Naive thymus-derived CD8-positive, alpha-beta T cell (primary cell): ENCODE measurements at regions not wholly inside any gene's neighbourhood (a gene's known extent, or its start where the extent isn't known, plus 50 kb on each side); places are given as distances from the start of the nearest gene placed in this dataset.
"Not testable (repeated sequence)": the region's sequence is repeated elsewhere in the genome, so short reads cannot be mapped to it uniquely, and the experiment has no call there.

Experiments used
- ATAC-seq, 2 donors: fragments of 150-1000 bp; cut with Tn5 transposase in 1 of 2; sonication (Bioruptor Pico), chemical (Tn5 transposase) in 1 of 2; 1 replicate in 1 of 2; 2 replicates in 1 of 2; pipeline ENCODE4 v1.10.0; 2021; ENCODE audit warnings: mild to moderate bottlenecking in 2 of 2, moderate library complexity in 2 of 2
- POLR2A ChIA-PET: fragments of 350-600 bp; sonication (Branson Sonifier 250); formaldehyde crosslinking; loops from one replicate; lab custom pipeline; 2021; ENCODE audit warnings: antibody characterized with exemption; lab: Charles Lee
- DNase-seq, 10 donors: peaks; one replicate each; pipeline versions ENCODE4 v3.0.0 to v3.0.0-alpha.2; 2020 to 2022
- H3K27ac Mint-ChIP-seq, 10 donors: one replicate each; pipeline ENCODE4 v1.8.0; 2020 to 2022; ENCODE audit warnings: mild to moderate bottlenecking in 10 of 10, mixed read lengths in 10 of 10, moderate library complexity in 4 of 10, inconsistent platforms in 1 of 10
- H3K27me3 Mint-ChIP-seq, 5 donors: one replicate each; pipeline ENCODE4 v1.8.0; 2021 to 2022; ENCODE audit warnings: mixed read lengths in 5 of 5
- H3K36me3 Mint-ChIP-seq, 3 donors: one replicate each; pipeline ENCODE4 v1.8.0; 2020 to 2022; ENCODE audit warnings: mixed read lengths in 3 of 3, mild to moderate bottlenecking in 2 of 3, inconsistent platforms in 1 of 3
- H3K4me1 Mint-ChIP-seq, 4 donors: one replicate each; pipeline ENCODE4 v1.8.0; 2021 to 2022; ENCODE audit warnings: mixed read lengths in 4 of 4
- H3K4me3 Mint-ChIP-seq, 10 donors: one replicate each; pipeline ENCODE4 v1.8.0; 2020 to 2022; ENCODE audit warnings: mild to moderate bottlenecking in 10 of 10, mixed read lengths in 10 of 10, moderate library complexity in 6 of 10, inconsistent platforms in 1 of 10
- H3K9me3 Mint-ChIP-seq, 9 donors: one replicate each; pipeline ENCODE4 v1.8.0; 2020 to 2022; ENCODE audit warnings: mixed read lengths in 9 of 9, mild to moderate bottlenecking in 3 of 9, inconsistent platforms in 1 of 9, moderate library complexity in 1 of 9

- Mint-ChIP-seq H3K4me3 (no peak overlapping the region), H3K27ac (no peak overlapping the region), H3K36me3 (no peaks in the 10 kb centered on the region), H3K4me1 (no peaks in the 10 kb centered on the region), H3K9me3 (peaks cover 0 to 5% (median 0%) of the 10 kb centered on the region in 9 donors), H3K27me3 (peaks cover 12 to 51% (median 22%) of the 10 kb centered on the region in 5 donors)
- ATAC-seq (no peak), DNase-seq (no peak)
- POLR2A ChIA-PET, result no interaction called here
These were observed 381.9 kb upstream of the CCL2 start for GRCh38 chr17:33873201-33873617.

- POLR2A ChIA-PET, result no interaction called here
- no peaks in the 10 kb centered on the region for H3K36me3 Mint-ChIP-seq
- no peak overlapping the region for H3K27ac Mint-ChIP-seq
- H3K9me3 Mint-ChIP-seq, result peaks cover 0 to 5% (median 0%) of the 10 kb centered on the region in 9 donors
- no peak overlapping the region for H3K4me3 Mint-ChIP-seq
- DNase-seq, result no peak
- ATAC-seq, result no peak
- no peaks in the 10 kb centered on the region for H3K4me1 Mint-ChIP-seq
- H3K27me3 Mint-ChIP-seq, result peaks cover 13 to 51% (median 27%) of the 10 kb centered on the region in 5 donors
These were observed 380.4 kb upstream of the CCL2 start for GRCh38 chr17:33874617-33875060.

DNA sequence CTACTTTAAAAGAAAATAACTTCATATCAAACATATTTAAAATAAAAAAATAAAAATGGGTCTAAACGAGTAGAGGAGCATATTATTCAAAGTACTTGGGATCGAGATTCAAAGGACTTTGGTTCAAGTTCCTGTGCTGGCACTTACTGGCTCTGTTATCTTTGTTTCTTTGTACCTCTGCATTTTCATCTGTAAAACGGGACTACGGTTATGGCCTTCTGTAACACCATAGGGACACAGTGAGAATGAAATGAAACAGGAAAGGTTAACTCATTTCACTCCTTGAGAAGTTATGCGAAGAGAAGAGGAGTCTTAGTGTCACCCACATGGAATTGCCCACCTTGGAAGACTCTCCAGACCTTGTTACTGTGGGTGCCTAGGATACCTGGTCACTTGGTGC lies 379.1 kb upstream of the CCL2 start:
- Mint-ChIP-seq H3K4me3 (no peak overlapping the region), H3K27ac (no peak overlapping the region), H3K9me3 (peaks cover 0 to 10% (median 2%) of the 10 kb centered on the region in 9 donors), H3K36me3 (no peaks in the 10 kb centered on the region), H3K4me1 (no peaks in the 10 kb centered on the region), H3K27me3 (peaks cover 13 to 48% (median 27%) of the 10 kb centered on the region in 5 donors)
- POLR2A ChIA-PET, result no interaction called here
- DNase-seq (no peak), ATAC-seq (no peak)

DNA sequence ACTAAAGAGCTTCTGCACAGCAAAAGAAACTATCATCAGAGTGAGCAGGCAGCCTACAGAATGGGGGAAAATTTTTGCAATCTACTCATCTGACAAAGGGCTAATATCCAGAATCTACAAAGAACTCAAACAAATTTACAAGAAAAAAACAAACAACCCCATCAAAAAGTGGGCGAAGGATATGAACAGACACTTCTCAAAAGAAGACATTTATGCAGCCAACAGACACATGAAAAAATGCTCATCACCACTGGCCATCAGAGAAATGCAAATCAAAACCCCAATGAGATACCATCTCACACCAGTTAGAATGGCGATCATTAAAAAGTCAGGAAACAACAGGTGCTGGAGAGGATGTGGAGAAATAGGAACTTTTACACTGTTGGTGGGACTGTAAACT lies 372.8 kb upstream of the CCL2 start:
- H3K36me3 Mint-ChIP-seq, POLR2A ChIA-PET, DNase-seq, H3K27ac Mint-ChIP-seq, H3K4me3 Mint-ChIP-seq, H3K4me1 Mint-ChIP-seq, ATAC-seq: not testable (repeated sequence)
- Mint-ChIP-seq H3K9me3 (peaks cover 0 to 12% (median 3%) of the 10 kb centered on the region in 9 donors), H3K27me3 (peaks cover 2 to 28% (median 12%) of the 10 kb centered on the region in 5 donors)

DNA sequence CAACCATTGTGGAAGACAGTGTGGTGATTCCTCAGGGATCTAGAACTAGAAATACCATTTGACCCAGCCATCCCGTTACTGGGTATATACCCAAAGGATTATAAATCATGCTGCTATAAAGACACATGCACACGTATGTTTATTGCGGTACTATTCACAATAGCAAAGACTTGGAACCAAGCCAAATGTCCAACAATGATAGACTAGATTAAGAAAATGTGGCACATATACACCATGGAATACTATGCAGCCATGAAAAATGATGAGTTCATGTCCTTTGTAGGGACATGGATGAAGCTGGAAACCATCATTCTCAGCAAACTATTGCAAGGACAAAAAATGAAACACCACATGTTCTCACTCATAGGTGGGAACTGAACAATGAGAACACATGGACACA lies 372.4 kb upstream of the CCL2 start:
- H3K27ac Mint-ChIP-seq, POLR2A ChIA-PET, DNase-seq, H3K4me3 Mint-ChIP-seq, H3K4me1 Mint-ChIP-seq, ATAC-seq, H3K36me3 Mint-ChIP-seq: not testable (repeated sequence)
- Mint-ChIP-seq H3K27me3 (peaks cover 2 to 31% (median 12%) of the 10 kb centered on the region in 5 donors), H3K9me3 (peaks cover 0 to 12% (median 3%) of the 10 kb centered on the region in 9 donors)

- Mint-ChIP-seq H3K36me3 (no peaks in the 10 kb centered on the region), H3K9me3 (peaks cover 0 to 4% (median 0%) of the 10 kb centered on the region in 9 donors), H3K4me1 (no peaks in the 10 kb centered on the region), H3K27ac (no peak overlapping the region), H3K4me3 (no peak overlapping the region), H3K27me3 (peaks cover 0 to 21% (median 8%) of the 10 kb centered on the region in 5 donors)
- DNase-seq (no peak), ATAC-seq (no peak)
- POLR2A ChIA-PET, result no interaction called here
These were observed 366.6 kb upstream of the CCL2 start for GRCh38 chr17:33888455-33888854.

DNA sequence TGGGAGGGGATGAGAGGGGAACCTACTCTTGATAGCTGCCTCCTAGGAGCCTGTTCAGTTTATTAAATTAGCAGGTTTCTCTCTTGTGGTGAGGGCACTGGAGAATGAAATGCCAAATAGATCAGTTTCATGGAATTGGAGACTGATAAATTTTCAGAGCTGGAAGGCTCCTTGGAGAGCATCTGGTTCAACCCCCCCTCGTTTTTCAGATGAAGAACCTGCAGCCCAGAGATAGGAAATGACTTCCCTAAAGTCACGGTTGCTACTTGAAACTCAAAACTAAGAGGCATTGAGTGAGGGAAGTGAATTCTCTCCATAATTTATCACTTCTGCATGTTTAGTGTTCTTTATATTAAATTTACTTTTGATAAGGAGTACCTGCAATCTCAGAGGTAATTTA lies 366.0 kb upstream of the CCL2 start:
- H3K4me1 Mint-ChIP-seq, result no peaks in the 10 kb centered on the region
- no peak overlapping the region for H3K27ac Mint-ChIP-seq
- no peak overlapping the region for H3K4me3 Mint-ChIP-seq
- H3K9me3 Mint-ChIP-seq, result peaks cover 0 to 2% (median 0%) of the 10 kb centered on the region in 9 donors
- H3K27me3 Mint-ChIP-seq, result peaks cover 2 to 21% (median 8%) of the 10 kb centered on the region in 5 donors
- ATAC-seq, result no peak
- DNase-seq, result no peak
- no peaks in the 10 kb centered on the region for H3K36me3 Mint-ChIP-seq
- POLR2A ChIA-PET, result no interaction called here

GRCh38 chr17:33889766-33890165 lies 365.3 kb upstream of the CCL2 start:
- Mint-ChIP-seq H3K4me1 (no peaks in the 10 kb centered on the region), H3K4me3 (no peak overlapping the region), H3K27me3 (peaks cover 2 to 21% (median 8%) of the 10 kb centered on the region in 5 donors), H3K36me3 (no peaks in the 10 kb centered on the region), H3K9me3 (peaks cover 0 to 2% (median 0%) of the 10 kb centered on the region in 9 donors), H3K27ac (no peak overlapping the region)
- ATAC-seq (no peak), DNase-seq (no peak)
- POLR2A ChIA-PET, result no interaction called here

GRCh38 chr17:33892717-33893591 lies 362.1 kb upstream of the CCL2 start:
- H3K4me1 Mint-ChIP-seq, result no peaks in the 10 kb centered on the region
- no peaks in the 10 kb centered on the region for H3K9me3 Mint-ChIP-seq
- peaks cover 3 to 7% (median 5%) of the 10 kb centered on the region in 5 donors for H3K27me3 Mint-ChIP-seq
- no peak overlapping the region for H3K27ac Mint-ChIP-seq
- POLR2A ChIA-PET, result no interaction called here
- no peaks in the 10 kb centered on the region for H3K36me3 Mint-ChIP-seq
- DNase-seq (no peak), ATAC-seq (no peak)
- no peak overlapping the region for H3K4me3 Mint-ChIP-seq

DNA sequence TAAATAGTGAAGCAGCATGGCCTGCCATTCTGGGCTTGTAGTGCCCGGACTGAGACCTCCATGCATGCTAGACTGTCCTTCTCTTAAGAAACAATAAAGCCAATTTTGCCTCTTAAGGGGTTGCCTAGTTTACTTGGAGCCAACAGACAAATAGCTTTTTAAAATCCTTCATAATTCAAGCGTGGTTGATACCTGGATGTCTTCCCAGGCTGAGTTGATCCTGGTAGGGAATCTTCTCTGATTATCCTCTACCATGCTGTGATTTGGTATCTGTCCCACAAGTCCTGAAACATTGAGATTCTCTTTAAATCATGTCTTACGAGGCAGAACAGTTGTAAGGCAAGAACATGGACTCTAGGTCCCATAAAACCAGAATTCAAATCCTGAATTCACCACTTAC lies 359.6 kb upstream of the CCL2 start:
- Mint-ChIP-seq H3K9me3 (no peaks in the 10 kb centered on the region), H3K4me3 (no peak overlapping the region), H3K27ac (no peak overlapping the region), H3K4me1 (no peaks in the 10 kb centered on the region), H3K27me3 (peaks cover 7 to 13% (median 9%) of the 10 kb centered on the region in 5 donors), H3K36me3 (no peaks in the 10 kb centered on the region)
- no peak for DNase-seq
- POLR2A ChIA-PET, result no interaction called here
- ATAC-seq, result no peak

DNA sequence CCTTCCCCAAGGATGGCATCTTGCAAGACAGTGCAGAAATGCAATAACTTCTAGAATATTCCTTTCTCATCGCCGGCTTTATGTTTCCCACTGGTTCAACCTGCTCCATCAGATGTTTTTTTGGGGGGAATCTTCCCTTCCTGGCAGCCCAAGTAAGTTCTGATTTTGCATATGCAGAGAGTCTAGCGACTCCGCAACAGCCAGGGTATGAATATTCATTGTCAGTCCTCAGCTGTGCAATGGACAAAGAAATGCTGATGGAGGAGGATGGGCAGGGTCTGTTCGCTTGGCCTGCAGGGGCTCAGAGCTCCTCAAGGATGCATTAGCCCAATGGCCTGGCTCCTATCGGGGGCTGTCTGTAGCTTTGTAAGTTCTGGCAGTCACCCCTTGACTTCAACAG lies 358.8 kb upstream of the CCL2 start:
- DNase-seq (no peak), ATAC-seq (no peak)
- Mint-ChIP-seq H3K9me3 (no peaks in the 10 kb centered on the region), H3K27me3 (peaks cover 7 to 16% (median 9%) of the 10 kb centered on the region in 5 donors), H3K4me1 (no peaks in the 10 kb centered on the region), H3K4me3 (no peak overlapping the region), H3K36me3 (no peaks in the 10 kb centered on the region), H3K27ac (no peak overlapping the region)
- POLR2A ChIA-PET, result no interaction called here

- H3K27ac Mint-ChIP-seq, result no peak overlapping the region
- POLR2A ChIA-PET, result no interaction called here
- H3K4me3 Mint-ChIP-seq, result no peak overlapping the region
- no peak for ATAC-seq
- H3K27me3 Mint-ChIP-seq, result peaks cover 5 to 28% (median 7%) of the 10 kb centered on the region in 5 donors
- no peaks in the 10 kb centered on the region for H3K9me3 Mint-ChIP-seq
- H3K36me3 Mint-ChIP-seq, result no peaks in the 10 kb centered on the region
- DNase-seq, result no peak
- no peaks in the 10 kb centered on the region for H3K4me1 Mint-ChIP-seq
These were observed 354.0 kb upstream of the CCL2 start for GRCh38 chr17:33901085-33901484.

- Mint-ChIP-seq H3K4me3 (no peak overlapping the region), H3K9me3 (no peaks in the 10 kb centered on the region), H3K4me1 (no peaks in the 10 kb centered on the region), H3K27ac (no peak overlapping the region), H3K36me3 (no peaks in the 10 kb centered on the region), H3K27me3 (peaks cover 2 to 33% (median 6%) of the 10 kb centered on the region in 5 donors)
- POLR2A ChIA-PET, result no interaction called here
- ATAC-seq, result no peak
- no peak for DNase-seq
These were observed 352.1 kb upstream of the CCL2 start for GRCh38 chr17:33902901-33903449.
